HFFc6 (cell line): ENCODE measurements at regions not wholly inside any gene's neighbourhood (a gene's known extent, or its start where the extent isn't known, plus 50 kb on each side); places are given as distances from the start of the nearest gene placed in this dataset.
"Not testable (repeated sequence)": the region's sequence is repeated elsewhere in the genome, so short reads cannot be mapped to it uniquely, and the experiment has no call there.

Experiments
- DNase-seq: peaks from one replicate; pipeline ENCODE4 v3.0.0-alpha.2; 2018
- H3K27ac Mint-ChIP-seq: 2 replicates; pipeline ENCODE4 v1.8.0; 2020; ENCODE audit warnings: mild to moderate bottlenecking, mixed read lengths
- H3K27me3 Mint-ChIP-seq: 2 replicates; pipeline ENCODE4 v1.8.0; 2021; ENCODE audit warnings: mild to moderate bottlenecking, moderate library complexity, mixed read lengths; ENCODE audit not compliant: insufficient read depth
- H3K36me3 Mint-ChIP-seq: 2 replicates; pipeline ENCODE4 v1.8.0; 2021; ENCODE audit warnings: low read depth, mixed read lengths
- H3K4me1 Mint-ChIP-seq: 2 replicates; pipeline ENCODE4 v1.8.0; 2020; ENCODE audit warnings: low read depth, mixed read lengths
- H3K4me3 Mint-ChIP-seq: 2 replicates; pipeline ENCODE4 v1.8.0; 2020; ENCODE audit warnings: mild to moderate bottlenecking, moderate library complexity, mixed read lengths
- H3K9me3 Mint-ChIP-seq: 2 replicates; pipeline ENCODE4 v1.8.0; 2020; ENCODE audit warnings: mild to moderate bottlenecking, mixed read lengths
- TF ChIP-seq, protein P1 (sequence below): fragments of 200-600 bp; sonication (generic); IDR thresholded peaks from 2 replicates; pipeline ENCODE4 v1.5.0; 2021; ENCODE audit warnings: antibody characterized with exemption, mild to moderate bottlenecking

DNA sequence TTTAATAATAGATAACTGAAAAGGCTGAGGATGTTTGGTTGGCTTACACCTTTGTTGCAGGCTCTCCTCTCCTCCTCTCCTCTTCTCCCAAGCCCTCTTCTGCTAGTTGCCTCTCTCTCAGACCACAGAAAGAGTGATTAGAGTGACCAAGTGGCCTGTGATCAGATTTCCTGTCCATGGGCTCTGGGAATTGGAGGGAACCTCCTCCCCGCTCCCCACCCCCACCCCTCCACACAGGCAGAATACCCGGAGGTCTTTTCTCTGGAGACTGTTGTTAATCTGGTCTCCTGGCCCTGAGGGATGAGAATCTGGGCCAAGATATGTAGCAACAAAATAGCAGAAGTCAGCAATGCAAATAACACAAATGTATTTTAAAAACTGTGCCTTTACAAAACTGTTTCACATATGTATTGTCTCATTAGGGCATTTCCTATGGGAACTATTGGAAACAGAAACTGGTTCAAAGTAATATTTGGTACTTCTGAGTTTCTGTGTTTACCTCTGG lies 361.3 kb downstream of the NR2F1-AS1 start:
- H3K9me3 Mint-ChIP-seq: no peaks in the 10 kb centered on the region
- no peaks in the 10 kb centered on the region for H3K4me1 Mint-ChIP-seq
- H3K27ac Mint-ChIP-seq: no peak overlapping the region
- H3K4me3 Mint-ChIP-seq: no peak overlapping the region
- no peaks in the 10 kb centered on the region for H3K36me3 Mint-ChIP-seq
- H3K27me3 Mint-ChIP-seq: no peaks in the 10 kb centered on the region
- no peak for DNase-seq
- TF ChIP-seq, protein P1, sequence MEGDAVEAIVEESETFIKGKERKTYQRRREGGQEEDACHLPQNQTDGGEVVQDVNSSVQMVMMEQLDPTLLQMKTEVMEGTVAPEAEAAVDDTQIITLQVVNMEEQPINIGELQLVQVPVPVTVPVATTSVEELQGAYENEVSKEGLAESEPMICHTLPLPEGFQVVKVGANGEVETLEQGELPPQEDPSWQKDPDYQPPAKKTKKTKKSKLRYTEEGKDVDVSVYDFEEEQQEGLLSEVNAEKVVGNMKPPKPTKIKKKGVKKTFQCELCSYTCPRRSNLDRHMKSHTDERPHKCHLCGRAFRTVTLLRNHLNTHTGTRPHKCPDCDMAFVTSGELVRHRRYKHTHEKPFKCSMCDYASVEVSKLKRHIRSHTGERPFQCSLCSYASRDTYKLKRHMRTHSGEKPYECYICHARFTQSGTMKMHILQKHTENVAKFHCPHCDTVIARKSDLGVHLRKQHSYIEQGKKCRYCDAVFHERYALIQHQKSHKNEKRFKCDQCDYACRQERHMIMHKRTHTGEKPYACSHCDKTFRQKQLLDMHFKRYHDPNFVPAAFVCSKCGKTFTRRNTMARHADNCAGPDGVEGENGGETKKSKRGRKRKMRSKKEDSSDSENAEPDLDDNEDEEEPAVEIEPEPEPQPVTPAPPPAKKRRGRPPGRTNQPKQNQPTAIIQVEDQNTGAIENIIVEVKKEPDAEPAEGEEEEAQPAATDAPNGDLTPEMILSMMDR: no peak

DNA sequence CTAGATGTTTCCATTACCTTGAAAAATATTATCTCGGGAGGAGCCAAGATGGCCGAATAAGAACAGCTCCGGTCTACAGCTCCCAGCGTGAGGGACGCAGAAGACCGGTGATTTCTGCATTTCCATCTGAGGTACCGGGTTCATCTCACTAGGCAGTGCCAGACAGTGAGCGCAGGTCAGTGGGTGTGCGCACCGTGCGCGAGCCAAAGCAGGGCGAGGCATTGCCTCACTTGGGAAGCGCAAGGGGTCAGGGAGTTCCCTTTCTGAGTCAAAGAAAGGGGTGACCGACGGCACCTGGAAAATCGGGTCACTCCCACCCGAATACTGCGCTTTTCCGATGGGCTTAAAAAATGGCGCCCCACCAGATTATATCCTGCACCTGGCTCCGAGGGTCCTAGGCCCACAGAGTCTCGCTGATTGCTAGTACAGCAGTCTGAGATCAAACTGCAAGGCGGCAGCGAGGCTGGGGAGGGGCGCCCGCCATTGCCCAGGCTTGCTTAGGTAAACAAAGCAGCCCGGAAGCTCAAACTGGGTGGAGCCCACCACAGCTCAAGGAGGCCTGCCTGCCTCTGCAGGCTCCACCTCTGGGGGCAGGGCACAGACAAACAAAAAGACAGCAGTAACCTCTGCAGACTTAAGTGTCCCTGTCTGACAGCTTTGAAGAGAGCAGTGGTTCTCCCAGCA lies 367.8 kb downstream of the NR2F1-AS1 start:
- not testable (repeated sequence) for H3K36me3 Mint-ChIP-seq, H3K4me3 Mint-ChIP-seq, H3K27ac Mint-ChIP-seq

DNA sequence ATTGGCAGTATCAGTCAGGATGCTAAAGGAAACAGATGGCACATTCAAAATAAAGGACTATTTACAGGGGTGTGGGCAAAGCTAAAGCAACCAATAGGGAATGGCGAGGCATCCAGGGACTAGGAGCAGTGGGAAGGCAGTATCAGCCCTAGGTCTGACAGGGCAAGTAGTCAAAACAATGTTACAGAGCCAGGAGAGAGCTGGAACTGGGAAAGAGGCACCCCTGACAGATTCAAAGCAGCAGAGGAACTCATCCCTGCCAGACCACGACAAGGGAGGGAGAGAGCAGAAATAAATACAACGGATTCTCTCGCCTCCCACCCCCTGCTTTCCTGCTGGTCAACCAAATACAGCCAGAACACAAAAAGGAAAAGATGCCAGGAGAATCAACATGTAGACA lies 371.5 kb downstream of the NR2F1-AS1 start:
- Mint-ChIP-seq H3K36me3 (no peaks in the 10 kb centered on the region), H3K4me1 (peaks cover 21% of the 10 kb centered on the region), H3K27ac (no peak overlapping the region), H3K9me3 (no peaks in the 10 kb centered on the region), H3K4me3 (no peak overlapping the region), H3K27me3 (no peaks in the 10 kb centered on the region)
- DNase-seq: no peak
- TF ChIP-seq, protein P1: no peak

More for the DNA sequence above, 367.8 kb downstream of the NR2F1-AS1 start:
- not testable (repeated sequence) for DNase-seq, H3K27me3 Mint-ChIP-seq, H3K9me3 Mint-ChIP-seq
- peaks cover 10% of the 10 kb centered on the region for H3K4me1 Mint-ChIP-seq

DNA sequence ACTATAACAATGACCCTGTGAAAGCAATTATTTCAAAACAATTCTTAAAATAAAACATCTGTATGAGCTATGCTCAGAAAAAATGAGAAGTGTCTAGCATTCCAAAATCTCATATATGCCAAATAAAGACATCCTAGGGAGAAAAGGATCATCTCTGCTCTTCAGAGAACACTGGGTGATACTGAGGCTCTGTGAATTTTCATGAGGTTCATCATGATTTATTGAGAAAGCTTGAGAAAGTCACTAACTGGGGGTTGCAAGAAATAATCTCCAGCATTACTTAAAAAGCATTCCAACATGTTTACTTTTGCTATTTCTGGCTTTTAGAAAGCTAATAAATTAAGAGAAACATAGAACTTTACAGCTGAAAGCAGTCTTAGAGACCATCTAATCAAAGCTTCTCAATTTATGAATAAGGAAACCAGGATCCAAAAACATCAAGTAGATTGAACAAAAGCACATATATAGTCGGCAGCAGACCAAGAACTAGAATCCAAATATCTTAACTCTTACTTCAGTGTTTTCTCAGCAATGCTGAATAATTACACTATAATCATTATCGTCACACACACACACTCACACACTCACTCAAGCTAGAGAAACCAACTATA lies 372.8 kb downstream of the NR2F1-AS1 start:
- no peak overlapping the region for H3K4me3 Mint-ChIP-seq
- no peaks in the 10 kb centered on the region for H3K36me3 Mint-ChIP-seq
- TF ChIP-seq, protein P1: no peak
- DNase-seq: no peak
- no peaks in the 10 kb centered on the region for H3K27me3 Mint-ChIP-seq
- H3K27ac Mint-ChIP-seq: peak overlapping the region; percentile 44; the same call in 1 of the 2 replicates
- no peaks in the 10 kb centered on the region for H3K9me3 Mint-ChIP-seq
- H3K4me1 Mint-ChIP-seq: peaks cover 21% of the 10 kb centered on the region

DNA sequence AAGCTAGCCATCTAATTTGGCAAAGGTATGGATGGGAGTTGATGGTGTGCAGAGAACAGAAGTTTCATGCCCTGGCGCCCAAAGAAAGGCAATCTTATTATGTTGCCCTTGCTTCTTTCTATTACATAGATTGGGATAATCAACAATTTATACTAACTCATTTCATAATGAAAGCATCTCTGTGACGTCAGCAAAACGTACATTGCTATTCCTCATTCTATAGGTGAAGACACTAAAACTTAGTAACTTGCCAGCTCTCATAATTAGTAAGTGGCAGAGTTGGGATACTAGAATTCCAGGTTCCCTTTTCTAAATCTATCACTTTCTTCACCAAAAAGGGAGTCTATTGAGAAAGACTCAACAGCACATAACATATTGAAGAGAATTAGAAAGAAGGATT lies 374.8 kb downstream of the NR2F1-AS1 start:
- no peak overlapping the region for H3K4me3 Mint-ChIP-seq
- H3K9me3 Mint-ChIP-seq: no peaks in the 10 kb centered on the region
- H3K4me1 Mint-ChIP-seq: peaks cover 26% of the 10 kb centered on the region
- no peaks in the 10 kb centered on the region for H3K36me3 Mint-ChIP-seq
- no peak for DNase-seq
- TF ChIP-seq, protein P1: no peak
- H3K27me3 Mint-ChIP-seq: no peaks in the 10 kb centered on the region
- no peak overlapping the region for H3K27ac Mint-ChIP-seq

DNA sequence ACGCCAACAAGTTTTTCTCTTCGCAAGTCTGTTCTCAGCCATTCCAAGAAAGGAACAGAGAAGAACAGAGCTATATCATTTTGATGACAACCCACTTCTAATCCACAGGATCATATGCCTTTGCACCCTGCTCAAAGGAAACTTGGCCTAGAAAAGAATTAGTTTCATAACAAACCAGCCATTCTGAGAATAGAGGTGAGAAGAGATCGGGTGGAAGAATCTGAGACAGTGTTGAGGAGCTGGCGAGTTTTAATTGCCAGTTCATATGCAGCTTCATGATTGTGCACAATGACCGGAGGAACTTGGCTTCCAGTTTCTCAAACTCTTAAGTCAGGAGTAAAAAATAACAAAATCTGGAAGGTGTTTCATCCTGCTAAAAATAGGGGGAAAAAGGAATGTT lies 380.0 kb downstream of the NR2F1-AS1 start:
- no peaks in the 10 kb centered on the region; the same call in 1 of the 2 replicates for H3K27me3 Mint-ChIP-seq
- no peak for DNase-seq
- no peak overlapping the region for H3K27ac Mint-ChIP-seq
- H3K36me3 Mint-ChIP-seq: no peaks in the 10 kb centered on the region
- no peak overlapping the region; the same call in 1 of the 2 replicates for H3K4me3 Mint-ChIP-seq
- H3K9me3 Mint-ChIP-seq: no peaks in the 10 kb centered on the region
- TF ChIP-seq, protein P1: no peak
- H3K4me1 Mint-ChIP-seq: peaks cover 18% of the 10 kb centered on the region
